Neural cell (in vitro differentiated cells): ENCODE measurements at regions not wholly inside any gene's neighbourhood (a gene's known extent, or its start where the extent isn't known, plus 50 kb on each side); places are given as distances from the start of the nearest gene placed in this dataset.
"Not testable (repeated sequence)": the region's sequence is repeated elsewhere in the genome, so short reads cannot be mapped to it uniquely, and the experiment has no call there.

Experiments
- EP300 ChIP-seq: fragments of 450-650 bp; conservative IDR thresholded peaks from 2 replicates; pipeline ENCODE4 v1.6.1; 2014; ENCODE audit warnings: antibody characterized with exemption, mild to moderate bottlenecking, moderate library complexity; ENCODE audit not compliant: poor library complexity, severe bottlenecking
- EZH2 ChIP-seq: fragments of 200-600, 300-800 bp; shearing (Covaris generic), sonication (generic); IDR thresholded peaks from 2 replicates; pipeline ENCODE4 v1.6.1; 2014; ENCODE audit warnings: antibody characterized with exemption, low read length, borderline replicate concordance, mild to moderate bottlenecking; ENCODE audit not compliant: insufficient read depth, poor library complexity, severe bottlenecking
- MXI1 ChIP-seq: fragments of 450-650 bp; conservative IDR thresholded peaks from 2 replicates; pipeline ENCODE4 v1.6.1; 2014; ENCODE audit warnings: antibody characterized with exemption, mild to moderate bottlenecking; ENCODE audit not compliant: poor library complexity, severe bottlenecking
- POLR2AphosphoS5 ChIP-seq: IDR thresholded peaks from 2 replicates; pipeline ENCODE4 v1.6.1; 2012
- RAD21 ChIP-seq: fragments of 450-650 bp; conservative IDR thresholded peaks from 2 replicates; pipeline ENCODE4 v1.6.1; 2014; ENCODE audit warnings: antibody characterized with exemption, mild to moderate bottlenecking, moderate library complexity
- SMC3 ChIP-seq: fragments of 450-650 bp; conservative IDR thresholded peaks from 2 replicates; pipeline ENCODE4 v1.6.1; 2014; ENCODE audit warnings: antibody characterized with exemption, mild to moderate bottlenecking, moderate library complexity; ENCODE audit not compliant: poor library complexity
- TAF1 ChIP-seq: IDR thresholded peaks from 2 replicates; pipeline ENCODE4 v1.6.1; 2012; ENCODE audit warnings: low read depth
- TF ChIP-seq, protein P1 (sequence below): fragments of 450-650 bp; IDR thresholded peaks from 2 replicates; pipeline ENCODE4 v1.5.1; 2014; ENCODE audit warnings: antibody characterized with exemption, mild to moderate bottlenecking, moderate library complexity; ENCODE audit not compliant: poor library complexity, severe bottlenecking
- TF ChIP-seq, protein P2 (sequence below): IDR thresholded peaks from 2 replicates; pipeline ENCODE4 v1.6.1; 2012; ENCODE audit warnings: borderline replicate concordance

GRCh38 chr3:105986343-105986742 is 117.5 kb upstream of the CBLB start:
- TF ChIP-seq, protein P1, sequence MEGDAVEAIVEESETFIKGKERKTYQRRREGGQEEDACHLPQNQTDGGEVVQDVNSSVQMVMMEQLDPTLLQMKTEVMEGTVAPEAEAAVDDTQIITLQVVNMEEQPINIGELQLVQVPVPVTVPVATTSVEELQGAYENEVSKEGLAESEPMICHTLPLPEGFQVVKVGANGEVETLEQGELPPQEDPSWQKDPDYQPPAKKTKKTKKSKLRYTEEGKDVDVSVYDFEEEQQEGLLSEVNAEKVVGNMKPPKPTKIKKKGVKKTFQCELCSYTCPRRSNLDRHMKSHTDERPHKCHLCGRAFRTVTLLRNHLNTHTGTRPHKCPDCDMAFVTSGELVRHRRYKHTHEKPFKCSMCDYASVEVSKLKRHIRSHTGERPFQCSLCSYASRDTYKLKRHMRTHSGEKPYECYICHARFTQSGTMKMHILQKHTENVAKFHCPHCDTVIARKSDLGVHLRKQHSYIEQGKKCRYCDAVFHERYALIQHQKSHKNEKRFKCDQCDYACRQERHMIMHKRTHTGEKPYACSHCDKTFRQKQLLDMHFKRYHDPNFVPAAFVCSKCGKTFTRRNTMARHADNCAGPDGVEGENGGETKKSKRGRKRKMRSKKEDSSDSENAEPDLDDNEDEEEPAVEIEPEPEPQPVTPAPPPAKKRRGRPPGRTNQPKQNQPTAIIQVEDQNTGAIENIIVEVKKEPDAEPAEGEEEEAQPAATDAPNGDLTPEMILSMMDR, result not testable (repeated sequence)
- not testable (repeated sequence) for TF ChIP-seq EZH2, EP300, SMC3, RAD21, MXI1, TAF1, POLR2AphosphoS5
- TF ChIP-seq, protein P2, sequence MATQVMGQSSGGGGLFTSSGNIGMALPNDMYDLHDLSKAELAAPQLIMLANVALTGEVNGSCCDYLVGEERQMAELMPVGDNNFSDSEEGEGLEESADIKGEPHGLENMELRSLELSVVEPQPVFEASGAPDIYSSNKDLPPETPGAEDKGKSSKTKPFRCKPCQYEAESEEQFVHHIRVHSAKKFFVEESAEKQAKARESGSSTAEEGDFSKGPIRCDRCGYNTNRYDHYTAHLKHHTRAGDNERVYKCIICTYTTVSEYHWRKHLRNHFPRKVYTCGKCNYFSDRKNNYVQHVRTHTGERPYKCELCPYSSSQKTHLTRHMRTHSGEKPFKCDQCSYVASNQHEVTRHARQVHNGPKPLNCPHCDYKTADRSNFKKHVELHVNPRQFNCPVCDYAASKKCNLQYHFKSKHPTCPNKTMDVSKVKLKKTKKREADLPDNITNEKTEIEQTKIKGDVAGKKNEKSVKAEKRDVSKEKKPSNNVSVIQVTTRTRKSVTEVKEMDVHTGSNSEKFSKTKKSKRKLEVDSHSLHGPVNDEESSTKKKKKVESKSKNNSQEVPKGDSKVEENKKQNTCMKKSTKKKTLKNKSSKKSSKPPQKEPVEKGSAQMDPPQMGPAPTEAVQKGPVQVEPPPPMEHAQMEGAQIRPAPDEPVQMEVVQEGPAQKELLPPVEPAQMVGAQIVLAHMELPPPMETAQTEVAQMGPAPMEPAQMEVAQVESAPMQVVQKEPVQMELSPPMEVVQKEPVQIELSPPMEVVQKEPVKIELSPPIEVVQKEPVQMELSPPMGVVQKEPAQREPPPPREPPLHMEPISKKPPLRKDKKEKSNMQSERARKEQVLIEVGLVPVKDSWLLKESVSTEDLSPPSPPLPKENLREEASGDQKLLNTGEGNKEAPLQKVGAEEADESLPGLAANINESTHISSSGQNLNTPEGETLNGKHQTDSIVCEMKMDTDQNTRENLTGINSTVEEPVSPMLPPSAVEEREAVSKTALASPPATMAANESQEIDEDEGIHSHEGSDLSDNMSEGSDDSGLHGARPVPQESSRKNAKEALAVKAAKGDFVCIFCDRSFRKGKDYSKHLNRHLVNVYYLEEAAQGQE, result not testable (repeated sequence)
